ENCODE measurements at regions not wholly inside any gene's neighbourhood (a gene's known extent, or its start where the extent isn't known, plus 50 kb on each side); places are given as distances from the start of the nearest gene placed in this dataset.
"Not testable (repeated sequence)": the region's sequence is repeated elsewhere in the genome, so short reads cannot be mapped to it uniquely, and the experiment has no call there.

GRCh38 chr11:69887841-69888427 is 68.7 kb upstream of the FGF3 start:
- no peak for DNase-seq

DNA sequence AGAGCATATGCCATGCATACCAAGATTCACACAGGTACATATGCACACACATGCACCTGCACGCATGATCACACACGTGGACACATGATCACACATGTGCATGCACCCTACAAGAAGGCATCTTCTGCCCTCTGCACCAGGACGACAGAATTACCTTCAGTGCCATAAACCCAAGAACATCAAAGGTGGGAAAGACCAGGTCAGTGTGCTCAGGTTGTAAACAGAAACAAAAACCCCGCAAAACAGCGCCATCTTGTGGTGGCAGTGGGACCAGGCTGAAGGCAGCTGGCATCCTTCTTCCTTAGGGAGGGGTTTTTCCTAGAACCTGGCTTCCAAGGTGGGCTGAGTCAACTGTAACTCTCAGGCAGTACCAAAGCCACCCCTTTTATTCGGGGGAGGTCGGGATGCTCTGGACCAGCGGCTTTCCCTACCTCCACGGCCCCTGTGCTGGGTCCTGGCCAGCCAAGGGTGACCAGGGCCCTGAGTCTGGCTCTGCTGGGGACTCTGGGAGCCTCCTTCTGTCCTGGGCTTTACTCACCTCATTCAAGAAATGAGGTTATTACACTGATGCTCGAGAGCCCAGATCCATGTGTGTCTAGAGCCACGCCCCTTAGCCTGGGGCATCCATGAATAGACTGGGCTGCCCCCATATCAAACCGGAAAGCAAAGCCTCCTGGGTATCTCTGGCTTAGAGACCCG is 69.4 kb upstream of the FGF3 start:
- peak; percentile 57 to 59 for DNase-seq

DNA sequence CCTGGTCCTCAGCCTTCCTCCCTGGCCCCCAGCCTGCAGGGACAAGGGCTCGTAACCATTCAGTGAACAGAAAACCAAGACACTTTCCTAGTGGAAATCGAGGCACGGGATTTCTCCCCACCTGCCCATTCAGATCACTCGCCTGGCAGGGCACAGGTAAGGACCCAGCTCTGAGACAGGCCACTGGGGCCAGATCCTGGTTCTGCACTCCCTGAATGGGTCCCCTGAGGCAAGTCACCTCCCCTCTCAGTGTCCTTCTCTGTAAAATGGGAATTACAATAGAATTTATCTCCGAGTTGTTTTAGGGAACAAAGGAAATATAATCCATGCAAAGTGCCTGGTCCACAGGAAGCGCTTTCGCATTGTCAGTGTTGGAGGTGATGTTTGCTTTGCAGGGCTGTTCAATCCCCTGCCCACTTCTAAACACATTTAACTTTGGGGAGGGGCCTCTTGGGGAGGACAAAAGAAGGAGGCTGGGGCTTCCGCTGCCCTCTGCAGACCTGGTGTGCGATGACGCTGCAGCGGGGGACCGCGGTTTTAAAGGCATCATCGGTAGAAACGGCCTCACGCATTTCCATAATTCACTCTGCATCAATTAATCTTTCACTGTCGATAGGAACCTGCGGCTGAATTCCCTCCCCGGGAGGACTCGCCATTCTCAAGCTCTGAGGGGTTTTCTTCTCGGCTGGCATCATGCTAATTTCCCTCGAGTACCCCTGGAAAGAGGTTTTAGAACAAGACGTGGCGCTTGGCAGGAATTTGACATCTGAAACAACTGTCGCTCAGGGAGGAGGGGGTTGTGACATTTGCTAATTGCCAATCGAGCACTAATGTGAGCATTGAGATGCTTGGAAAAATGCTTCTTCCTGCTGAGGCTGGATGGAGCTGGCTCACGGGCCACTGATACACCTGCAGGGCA is 70.4 kb upstream of the FGF3 start:
- no peak for DNase-seq

DNA sequence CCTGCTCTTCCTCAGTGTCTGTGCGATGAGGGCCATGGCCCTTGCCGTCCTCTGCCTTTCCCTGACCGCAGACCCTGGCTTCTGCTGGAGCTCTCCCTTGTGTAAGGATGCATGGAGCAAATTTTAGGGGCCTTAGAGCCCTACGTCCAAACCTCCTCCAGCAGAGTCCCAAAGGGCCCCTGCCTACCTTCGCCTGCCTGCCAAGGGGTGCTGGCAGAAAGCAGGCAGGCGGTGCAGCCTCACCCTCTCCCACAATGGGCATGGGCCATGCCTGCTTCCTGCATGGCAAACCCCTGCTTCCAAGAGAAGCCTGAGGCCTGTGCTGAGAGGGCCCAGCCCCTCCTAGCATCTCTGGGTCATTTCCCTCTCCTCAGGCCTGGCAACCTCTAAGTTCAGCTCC is 71.3 kb upstream of the FGF3 start:
- no peak for DNase-seq

DNA sequence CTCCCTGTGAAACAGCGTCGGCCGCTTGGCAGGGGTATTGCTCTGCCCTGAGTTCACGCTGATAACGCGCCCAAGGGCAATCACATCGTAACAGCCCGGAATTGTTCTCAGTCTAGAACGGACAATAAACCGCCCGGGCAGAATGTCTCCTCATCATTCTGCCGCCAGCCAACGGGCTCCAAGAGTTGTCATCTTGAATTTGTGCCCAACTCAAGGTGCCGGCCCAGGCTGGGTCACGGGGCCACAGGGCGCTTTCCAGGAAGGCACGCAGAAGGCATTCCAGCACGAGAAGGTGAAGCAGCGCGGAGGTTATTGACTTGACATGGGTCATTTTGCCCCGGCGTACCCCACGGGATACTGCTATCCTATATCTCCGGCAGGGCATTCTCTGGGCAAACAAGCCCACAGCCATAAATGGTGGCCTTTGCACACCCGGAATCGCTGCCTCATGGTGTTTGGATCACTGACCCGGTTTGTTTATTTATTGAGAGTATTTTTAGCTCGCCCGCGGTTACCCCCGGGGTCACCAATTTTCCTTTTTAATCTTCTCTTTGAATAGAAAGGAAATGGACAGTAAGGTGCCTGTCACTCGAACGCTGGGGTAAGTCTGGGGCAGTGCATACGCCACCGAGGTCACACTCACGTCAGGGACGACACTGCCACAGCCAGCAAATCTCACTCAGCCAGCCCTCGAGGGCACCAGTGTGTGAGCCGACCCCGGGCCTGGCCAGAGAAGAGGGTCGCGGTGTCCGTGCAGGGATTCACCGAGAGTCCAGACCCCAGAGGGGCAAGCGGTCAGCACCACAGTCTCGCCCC is 72.4 kb upstream of the FGF3 start:
- DNase-seq: no peak

DNA sequence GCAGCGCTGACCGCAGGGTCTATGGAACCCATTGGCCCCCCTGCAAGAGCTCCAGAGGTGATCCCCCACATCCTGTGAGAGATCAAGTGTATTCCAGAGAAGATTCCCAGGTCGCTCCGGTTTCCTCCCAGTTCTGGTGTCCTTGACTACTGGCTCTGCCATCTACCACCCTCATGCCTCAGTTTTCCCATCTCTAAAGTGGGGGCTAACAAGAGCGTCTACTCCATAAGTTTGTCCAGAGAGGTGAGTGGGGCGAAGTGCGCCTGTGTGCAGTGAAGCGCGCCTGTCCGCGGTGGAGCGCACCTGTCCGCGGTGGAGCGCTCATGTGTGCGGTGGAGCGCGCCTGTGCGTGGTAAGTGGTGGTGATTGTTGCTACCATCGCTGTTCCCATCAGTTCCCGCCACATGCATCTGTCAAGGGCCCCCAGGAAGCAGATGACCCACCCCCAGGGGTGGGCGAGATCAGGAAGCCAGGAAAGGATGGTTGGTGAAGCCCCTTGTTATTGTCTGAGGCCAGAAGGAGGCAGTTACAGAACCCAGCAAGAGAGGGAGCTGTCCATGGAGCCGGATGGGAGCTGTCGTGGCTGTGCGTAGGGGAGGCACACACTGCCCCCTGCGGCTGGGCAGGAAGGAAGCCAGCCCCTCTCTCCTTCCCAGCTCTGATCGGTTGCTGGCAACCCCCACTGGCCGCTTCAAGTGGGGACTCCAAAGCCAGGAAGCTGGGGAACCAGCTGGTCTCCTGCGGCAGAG is 73.2 kb upstream of the FGF3 start:
- no peak for DNase-seq

DNA sequence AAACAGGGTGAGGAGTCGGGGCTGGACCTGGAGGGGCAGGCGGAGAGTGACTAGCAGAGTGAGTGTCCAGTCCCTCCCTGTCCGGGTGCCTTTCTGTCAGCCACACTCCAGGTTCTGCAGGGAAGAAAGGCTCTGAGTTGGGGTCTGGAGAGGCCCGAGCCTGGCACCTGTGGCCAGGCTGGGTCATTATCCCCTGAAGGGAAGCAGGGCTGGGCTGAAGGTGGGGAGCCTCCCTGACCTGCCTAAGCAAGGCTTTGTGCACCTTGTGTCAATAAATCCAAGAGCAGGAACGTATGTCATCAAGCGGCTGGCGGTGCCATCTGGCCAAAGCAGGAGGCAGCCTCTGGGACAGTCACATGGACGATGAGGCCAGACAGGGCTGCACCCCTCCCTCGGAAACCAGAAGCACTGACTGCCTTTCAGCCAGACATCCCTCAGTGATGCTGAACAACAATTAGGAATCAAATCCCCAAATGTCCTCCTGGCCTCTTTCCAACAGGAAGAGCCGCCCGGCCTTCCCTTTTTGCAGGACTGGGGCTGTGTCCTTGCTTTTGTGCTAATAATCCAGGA is 73.9 kb upstream of the FGF3 start:
- no peak for DNase-seq

GRCh38 chr11:69893631-69894030 is 74.4 kb upstream of the FGF3 start:
- DNase-seq: no peak

DNA sequence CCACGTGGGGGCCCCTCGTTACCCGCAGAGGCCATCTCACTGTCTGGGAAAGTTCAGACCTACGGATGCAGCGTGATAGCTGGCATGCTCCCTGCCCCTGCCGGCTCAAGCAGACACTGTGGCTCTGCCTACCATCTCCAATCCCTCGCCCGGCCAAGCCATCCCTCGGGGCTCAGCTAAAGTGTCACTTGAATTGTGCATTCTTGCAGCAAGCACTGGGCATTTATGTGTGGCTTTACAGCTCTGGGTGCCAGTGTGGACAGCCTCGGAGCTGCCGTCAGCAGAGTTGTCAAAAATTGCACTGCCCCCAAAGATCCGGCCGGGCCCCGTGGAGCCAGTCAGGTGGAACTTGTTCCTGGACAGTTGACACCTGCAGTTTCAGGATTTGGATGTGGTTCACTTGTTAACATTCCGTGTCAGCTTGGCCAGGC is 75.0 kb upstream of the FGF3 start:
- DNase-seq: no peak

DNA sequence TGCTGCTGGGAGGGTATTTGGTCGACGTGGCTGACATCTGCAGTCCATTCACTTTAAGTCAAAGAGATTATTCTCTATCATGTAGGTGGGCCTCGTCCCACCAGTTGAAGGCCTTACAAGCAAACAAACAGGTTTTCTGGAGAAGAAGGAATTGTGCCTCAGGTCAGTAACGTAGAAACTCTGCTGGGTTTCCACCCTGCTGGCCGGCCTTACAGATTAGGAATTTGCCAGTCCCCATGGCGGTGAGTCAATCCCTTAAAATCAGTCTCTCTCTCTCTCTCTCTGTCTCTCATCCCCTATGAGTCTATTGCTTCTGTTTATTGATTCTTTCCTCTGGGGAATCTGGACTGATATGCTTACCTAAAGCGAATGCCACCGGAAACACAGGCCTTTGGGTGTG is 75.4 kb upstream of the FGF3 start:
- no peak for DNase-seq

- no peak for DNase-seq
Measured at GRCh38 chr11:69896250-69896649, 77.0 kb upstream of the FGF3 start.

DNA sequence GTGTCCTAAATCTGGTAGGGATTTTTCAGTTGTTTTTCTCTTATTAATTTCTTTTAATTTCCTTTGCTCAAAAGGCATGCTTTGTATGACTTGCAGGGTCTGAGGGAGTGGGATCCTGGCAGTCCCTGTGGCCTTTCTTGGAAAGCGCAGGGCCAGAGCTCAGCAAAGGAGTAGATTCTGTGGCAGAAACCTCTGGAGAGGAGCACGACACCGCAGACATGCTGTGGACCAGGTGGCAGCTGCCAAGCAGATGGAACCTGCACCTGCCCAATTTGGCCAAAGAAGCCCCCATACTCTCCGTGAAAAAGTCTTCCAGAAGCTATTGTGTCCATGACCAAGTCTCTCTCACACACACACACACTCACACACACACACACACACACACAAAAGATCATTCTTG is 78.9 kb upstream of the FGF3 start:
- no peak for DNase-seq

DNA sequence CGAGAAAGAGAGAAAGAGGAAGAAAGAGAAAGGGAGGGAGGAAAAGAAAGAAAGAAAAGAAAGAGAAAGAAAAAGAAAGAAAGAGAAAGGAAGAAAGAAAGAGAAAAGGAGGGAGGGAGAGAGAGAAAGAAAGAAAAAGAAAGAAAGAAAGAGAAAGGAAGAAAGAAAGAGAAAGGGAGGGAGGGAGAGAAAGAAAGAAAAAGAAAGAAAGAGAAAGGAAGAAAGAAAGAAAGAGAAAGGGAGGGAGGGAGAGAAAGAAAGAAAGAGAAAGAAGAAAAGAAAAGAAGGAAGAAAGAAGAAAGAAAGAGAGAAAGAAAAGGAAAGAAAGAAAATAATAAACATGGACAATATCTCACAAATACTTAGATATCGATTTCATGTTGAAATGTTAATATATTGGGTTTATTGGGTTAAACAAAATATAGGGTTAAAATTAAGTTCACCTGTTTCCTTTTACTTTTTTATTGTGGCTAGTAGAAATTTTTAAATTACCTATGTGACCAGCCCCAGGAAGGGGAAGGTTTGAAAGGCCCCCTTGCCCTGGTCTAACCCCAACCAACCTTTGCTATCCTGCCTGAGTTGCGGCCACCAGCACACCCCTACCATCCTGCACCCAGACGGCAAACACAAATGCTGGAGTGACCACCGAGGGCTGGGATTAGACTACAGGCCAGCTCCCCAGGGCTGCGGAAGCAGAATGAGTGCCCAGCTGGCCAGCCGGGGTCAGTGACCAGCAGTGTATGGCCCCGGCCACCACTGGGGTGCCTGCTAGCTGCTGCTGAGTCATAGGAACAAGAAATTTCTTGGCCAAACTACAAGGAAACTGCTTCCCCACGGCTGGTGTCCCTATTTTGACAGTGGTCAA is 81.0 kb upstream of the FGF3 start:
- no peak for DNase-seq

- DNase-seq: not testable (repeated sequence)
Measured at GRCh38 chr11:69900822-69901302, 81.6 kb upstream of the FGF3 start.

GRCh38 chr11:69902337-69902736 is 83.1 kb upstream of the FGF3 start:
- no peak for DNase-seq

GRCh38 chr11:69903211-69903610 is 84.0 kb upstream of the FGF3 start:
- DNase-seq: no peak

- no peak for DNase-seq
Measured at GRCh38 chr11:69904161-69904973, 85.2 kb upstream of the FGF3 start.

GRCh38 chr11:69904974-69905535 is 85.8 kb upstream of the FGF3 start:
- no peak for DNase-seq

All from activated CD4-positive, alpha-beta T cell treated with anti-CD3 and anti-CD28 coated beads, Interleukin-2, amount 50 U/mL, for 4 hours (primary cell).